Transverse colon (tissue), 4 donors: ENCODE measurements at regions not wholly inside any gene's neighbourhood (a gene's known extent, or its start where the extent isn't known, plus 50 kb on each side); places are given as distances from the start of the nearest gene placed in this dataset.
A peak's percentile ranks its signal among the peaks of the same experiment; 100 is the strongest.

Experiments
- DNase-seq: peaks from one replicate; pipeline ENCODE4 v3.0.0-alpha.2; 2019
- H3K27ac ChIP-seq, 4 donors: fragments of 200-600 bp; sonication (generic); 2 replicates each; pipeline ENCODE4 v1.5.1; 2016 to 2018; ENCODE audit warnings: inconsistent platforms in 4 of 4
- H3K27me3 ChIP-seq: fragments of 200-600 bp; sonication (generic); 2 replicates; pipeline ENCODE4 v1.5.1; 2017; ENCODE audit warnings: inconsistent platforms
- H3K36me3 ChIP-seq, 4 donors: fragments of 200-600 bp; sonication (generic); 2 replicates each; pipeline ENCODE4 v1.5.1; 2017 to 2019; ENCODE audit warnings: inconsistent platforms in 4 of 4
- H3K4me1 ChIP-seq, 4 donors: fragments of 200-600 bp; sonication (generic); 2 replicates each; pipeline ENCODE4 v1.5.1; 2017 to 2020; ENCODE audit warnings: inconsistent platforms in 4 of 4
- H3K4me3 ChIP-seq, 4 donors: fragments of 200-600 bp; sonication (generic); 1 replicate in 1 of 4; 2 replicates in 3 of 4; pipeline versions ENCODE4 v1.5.1 to v1.6.1; 2017 to 2019; ENCODE audit warnings: inconsistent platforms in 4 of 4
- H3K9me3 ChIP-seq, 2 donors: fragments of 200-600 bp; sonication (generic); 2 replicates each; pipeline ENCODE4 v1.5.1; 2017 to 2019; ENCODE audit warnings: inconsistent platforms in 2 of 2
- EP300 ChIP-seq: sonication (generic); formaldehyde crosslinking; IDR thresholded peaks from one replicate; pipeline ENCODE4 v1.6.1; 2017; ENCODE audit warnings: antibody characterized with exemption, low read depth
- POLR2A ChIP-seq: fragments of 450-650 bp; IDR thresholded peaks from one replicate; pipeline ENCODE4 v1.6.1; 2016; ENCODE audit warnings: antibody characterized with exemption, mild to moderate bottlenecking, moderate library complexity
- POLR2AphosphoS5 ChIP-seq, 3 donors: sonication (generic); formaldehyde crosslinking; IDR thresholded peaks; one replicate each; pipeline ENCODE4 v1.6.1; 2016; ENCODE audit warnings: antibody characterized with exemption in 3 of 3
- WGBS, 2 donors: methylation state at CpG; one replicate each; pipeline ENCODE4 v1.1.5; 2018; ENCODE audit warnings: low coverage in 1 of 2; 5-methylcytosine and 5-hydroxymethylcytosine counted together
- in situ Hi-C, 4 donors: fragments of 200-750 bp; cut with MboI; loops; one replicate each; pipeline versions ENCODE4 v1.15.0 to v1.15.1; 2017; ENCODE audit warnings: low sequenced_read_pairs in 3 of 4, low pct_ligation_motif_present in 1 of 4, low pct_unique_long_range_greater_than_20kb in 1 of 4
- intact Hi-C: fragments of 100-400 bp; cut with DNase I; formaldehyde crosslinking; loops from one replicate; pipeline ENCODE4 v1.15.1; 2023; ENCODE audit warnings: low total_unique reads
- TF ChIP-seq, protein P1 (sequence below), 5 experiments: fragments of 200-600 bp in 3 of 5; fragments of 450-650 bp in 2 of 5; sonication (generic) in 3 of 5; IDR thresholded peaks; 1 replicate in 2 of 5; 2 replicates in 3 of 5; pipeline ENCODE4 v1.5.1; 2016 to 2017; ENCODE audit warnings: antibody characterized with exemption in 5 of 5, inconsistent platforms in 3 of 5, mild to moderate bottlenecking in 2 of 5, moderate library complexity in 1 of 5

DNA sequence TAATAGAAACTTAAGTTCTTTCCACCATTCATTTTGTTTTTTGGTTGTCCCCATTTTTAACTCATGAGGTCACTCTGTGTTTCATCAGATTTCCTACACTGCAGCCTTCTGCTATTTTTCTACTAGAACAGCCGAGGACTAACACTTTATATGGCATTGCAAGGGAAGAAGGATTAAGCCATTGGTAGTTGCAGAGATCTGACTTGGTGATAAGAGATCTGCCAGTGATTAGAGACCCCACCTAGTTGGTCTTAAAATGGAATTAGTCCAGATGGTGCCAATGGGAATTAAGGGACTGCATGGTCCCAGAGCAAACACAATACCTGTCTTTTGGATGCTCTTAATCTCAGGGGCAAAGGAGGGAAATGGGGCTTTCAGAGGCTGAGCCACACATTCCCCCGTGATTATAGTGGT lies 125.5 kb upstream of the TMEM170B start:
- Histone ChIP-seq H3K4me1 (peaks cover 0 to 6% (median 0%) of the 10 kb centered on the region in 4 donors), H3K9me3 (no peaks in the 10 kb centered on the region), H3K27ac (peak overlapping the region in 1 of 4 donors; percentile 13), H3K4me3 (no peak overlapping the region), H3K27me3 (no peaks in the 10 kb centered on the region), H3K36me3 (no peaks in the 10 kb centered on the region)
- in situ Hi-C loops, result no loop called here
- intact Hi-C loops, result no loop called here
- no peak for DNase-seq
- 57 to 93% methylated on average over 2 of the region's 2 CpGs for WGBS, 2 donors
- TF ChIP-seq POLR2A (no peak), EP300 (no peak), POLR2AphosphoS5 (IDR thresholded peaks at IDR 0.05) (no peak)
- TF ChIP-seq, protein P1, sequence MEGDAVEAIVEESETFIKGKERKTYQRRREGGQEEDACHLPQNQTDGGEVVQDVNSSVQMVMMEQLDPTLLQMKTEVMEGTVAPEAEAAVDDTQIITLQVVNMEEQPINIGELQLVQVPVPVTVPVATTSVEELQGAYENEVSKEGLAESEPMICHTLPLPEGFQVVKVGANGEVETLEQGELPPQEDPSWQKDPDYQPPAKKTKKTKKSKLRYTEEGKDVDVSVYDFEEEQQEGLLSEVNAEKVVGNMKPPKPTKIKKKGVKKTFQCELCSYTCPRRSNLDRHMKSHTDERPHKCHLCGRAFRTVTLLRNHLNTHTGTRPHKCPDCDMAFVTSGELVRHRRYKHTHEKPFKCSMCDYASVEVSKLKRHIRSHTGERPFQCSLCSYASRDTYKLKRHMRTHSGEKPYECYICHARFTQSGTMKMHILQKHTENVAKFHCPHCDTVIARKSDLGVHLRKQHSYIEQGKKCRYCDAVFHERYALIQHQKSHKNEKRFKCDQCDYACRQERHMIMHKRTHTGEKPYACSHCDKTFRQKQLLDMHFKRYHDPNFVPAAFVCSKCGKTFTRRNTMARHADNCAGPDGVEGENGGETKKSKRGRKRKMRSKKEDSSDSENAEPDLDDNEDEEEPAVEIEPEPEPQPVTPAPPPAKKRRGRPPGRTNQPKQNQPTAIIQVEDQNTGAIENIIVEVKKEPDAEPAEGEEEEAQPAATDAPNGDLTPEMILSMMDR (IDR thresholded peaks at IDR 0.05), result no peak

DNA sequence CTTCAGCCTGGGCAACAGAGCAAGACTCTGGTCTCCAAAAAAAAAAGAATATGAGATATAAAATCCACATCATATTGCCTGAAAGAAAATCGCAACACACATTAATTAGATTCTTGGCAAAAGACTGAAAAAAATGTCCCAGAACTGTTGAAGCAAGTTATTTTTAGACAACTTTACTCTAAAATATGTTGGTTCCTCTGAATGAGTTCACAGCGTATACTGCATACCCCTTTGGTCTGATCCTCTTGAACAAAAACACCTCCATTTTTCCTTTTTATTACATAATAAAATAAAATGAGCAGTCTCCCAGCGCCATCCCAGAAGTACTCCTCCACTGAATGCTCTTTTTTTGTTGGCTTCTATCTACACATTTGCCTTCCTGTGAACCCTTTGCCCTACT lies 126.0 kb upstream of the TMEM170B start:
- TF ChIP-seq POLR2A (no peak), EP300 (no peak), POLR2AphosphoS5 (IDR thresholded peaks at IDR 0.05) (no peak)
- TF ChIP-seq, protein P1 (IDR thresholded peaks at IDR 0.05), result no peak
- H3K27ac ChIP-seq, result peak overlapping the region in 1 of 4 donors; percentile 13
- DNase-seq, result no peak
- H3K4me1 ChIP-seq, result peaks cover 0 to 6% (median 0%) of the 10 kb centered on the region in 4 donors
- intact Hi-C loops, result no loop called here
- no peaks in the 10 kb centered on the region for H3K9me3 ChIP-seq
- no peaks in the 10 kb centered on the region for H3K27me3 ChIP-seq
- 86% methylated on average over 3 of the region's 3 CpGs for WGBS, 2 donors
- H3K4me3 ChIP-seq, result no peak overlapping the region
- no peaks in the 10 kb centered on the region for H3K36me3 ChIP-seq
- in situ Hi-C loops, result no loop called here

DNA sequence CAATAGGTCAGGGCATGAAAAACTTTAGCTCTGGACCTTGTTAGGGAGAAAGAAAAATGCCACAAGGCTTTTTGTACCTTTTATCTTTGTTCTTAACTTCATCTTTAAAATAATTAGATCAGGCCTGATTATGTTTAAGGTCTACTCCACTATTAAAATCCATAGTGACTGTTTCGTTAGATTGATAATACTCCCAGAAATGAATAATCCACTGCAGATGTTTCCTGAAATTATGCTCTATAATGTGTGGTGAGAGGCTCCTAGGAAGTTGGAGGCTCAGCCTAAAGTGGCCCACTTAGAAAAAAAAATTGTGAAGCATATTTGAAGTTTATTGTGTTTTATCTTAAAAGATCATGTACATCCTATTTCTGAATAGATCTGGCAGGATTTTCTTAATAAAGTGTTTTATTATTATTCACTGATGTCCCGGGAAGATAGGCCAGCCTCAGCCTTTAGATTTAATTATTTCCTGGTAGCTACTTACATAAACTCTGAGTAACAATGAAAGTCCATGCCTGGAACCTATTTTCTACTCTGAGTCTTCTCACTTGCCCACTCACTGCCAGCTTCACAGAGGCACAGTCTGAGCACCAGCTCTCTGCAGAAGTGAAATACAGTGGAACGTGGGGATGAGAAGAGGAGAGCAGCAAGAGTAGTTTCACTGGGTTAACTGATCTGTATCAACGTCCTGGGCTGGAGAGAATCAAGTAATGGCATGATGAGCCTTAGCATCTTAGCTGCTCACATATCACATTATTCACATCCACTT lies 126.8 kb upstream of the TMEM170B start:
- Histone ChIP-seq H3K27me3 (no peaks in the 10 kb centered on the region), H3K4me3 (no peak overlapping the region), H3K9me3 (no peaks in the 10 kb centered on the region), H3K27ac (no peak overlapping the region), H3K36me3 (no peaks in the 10 kb centered on the region), H3K4me1 (peaks cover 0 to 6% (median 0%) of the 10 kb centered on the region in 4 donors)
- in situ Hi-C loops, result no loop called here
- 64 to 67% methylated on average over 4 of the region's 4 CpGs for WGBS, 2 donors
- no peak for DNase-seq
- TF ChIP-seq POLR2A, result no peak
- TF ChIP-seq, protein P1 (IDR thresholded peaks at IDR 0.05), result no peak
- TF ChIP-seq POLR2AphosphoS5 (IDR thresholded peaks at IDR 0.05), result no peak
- TF ChIP-seq EP300, result no peak
- intact Hi-C loops, result no loop called here

GRCh38 chr6:11409371-11409770 lies 128.2 kb upstream of the TMEM170B start:
- no peaks in the 10 kb centered on the region for H3K36me3 ChIP-seq
- H3K27ac ChIP-seq, result no peak overlapping the region
- TF ChIP-seq, protein P1 (IDR thresholded peaks at IDR 0.05), result no peak
- TF ChIP-seq POLR2AphosphoS5 (IDR thresholded peaks at IDR 0.05) (no peak), POLR2A (no peak), EP300 (no peak)
- peaks cover 0 to 6% (median 0%) of the 10 kb centered on the region in 4 donors for H3K4me1 ChIP-seq
- H3K27me3 ChIP-seq, result no peaks in the 10 kb centered on the region
- no peaks in the 10 kb centered on the region for H3K9me3 ChIP-seq
- in situ Hi-C loops (no loop called here), intact Hi-C loops (no loop called here)
- no peak for DNase-seq
- no peak overlapping the region for H3K4me3 ChIP-seq
